SK-N-MC (cell line): ENCODE measurements at regions not wholly inside any gene's neighbourhood (a gene's known extent, or its start where the extent isn't known, plus 50 kb on each side); places are given as distances from the start of the nearest gene placed in this dataset.

ENCODE experiments used
- EZH2 ChIP-seq: fragments of 200-600 bp; sonication (generic); IDR thresholded peaks from one replicate; pipeline ENCODE4 v1.6.1; 2017; ENCODE audit warnings: antibody characterized with exemption
- POLR2AphosphoS5 ChIP-seq: IDR thresholded peaks from 2 replicates; pipeline ENCODE4 v1.6.1; 2012; ENCODE audit warnings: mild to moderate bottlenecking, low read depth, low read length, borderline replicate concordance

DNA sequence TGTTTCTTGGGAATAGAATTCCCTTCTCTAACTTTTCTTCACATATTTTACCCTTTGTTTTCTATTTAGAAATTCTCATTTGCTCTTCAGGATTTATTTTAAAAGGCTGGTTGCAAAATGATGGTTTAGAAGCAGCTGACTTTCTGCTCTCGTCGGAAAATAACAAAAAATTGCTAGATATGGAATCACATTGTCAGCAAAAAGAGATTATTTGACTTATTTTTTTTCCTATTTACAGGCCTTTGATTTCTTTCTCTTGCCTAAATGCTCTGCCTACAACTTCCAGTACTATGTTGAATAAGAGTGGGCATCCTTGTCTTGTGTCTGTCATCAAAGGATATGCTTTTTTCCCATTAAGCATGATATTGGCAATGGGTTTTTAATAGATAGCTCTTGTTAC is 1619.1 kb upstream of the ACO1 start:
- TF ChIP-seq POLR2AphosphoS5 (no peak), EZH2 (no peak)
